ENCODE measurements at regions not wholly inside any gene's neighbourhood (a gene's known extent, or its start where the extent isn't known, plus 50 kb on each side); places are given as distances from the start of the nearest gene placed in this dataset.
"Not testable (repeated sequence)": the region's sequence is repeated elsewhere in the genome, so short reads cannot be mapped to it uniquely, and the experiment has no call there.

GRCh38 chr12:68509242-68509641, 101.5 kb upstream of the RAP1B start:
- DNase-seq (ENCODE audit: low spot score) = no peak

- DNase-seq (ENCODE audit: low spot score) = no peak
These were observed 100.3 kb upstream of the RAP1B start for GRCh38 chr12:68510397-68510796.

DNA sequence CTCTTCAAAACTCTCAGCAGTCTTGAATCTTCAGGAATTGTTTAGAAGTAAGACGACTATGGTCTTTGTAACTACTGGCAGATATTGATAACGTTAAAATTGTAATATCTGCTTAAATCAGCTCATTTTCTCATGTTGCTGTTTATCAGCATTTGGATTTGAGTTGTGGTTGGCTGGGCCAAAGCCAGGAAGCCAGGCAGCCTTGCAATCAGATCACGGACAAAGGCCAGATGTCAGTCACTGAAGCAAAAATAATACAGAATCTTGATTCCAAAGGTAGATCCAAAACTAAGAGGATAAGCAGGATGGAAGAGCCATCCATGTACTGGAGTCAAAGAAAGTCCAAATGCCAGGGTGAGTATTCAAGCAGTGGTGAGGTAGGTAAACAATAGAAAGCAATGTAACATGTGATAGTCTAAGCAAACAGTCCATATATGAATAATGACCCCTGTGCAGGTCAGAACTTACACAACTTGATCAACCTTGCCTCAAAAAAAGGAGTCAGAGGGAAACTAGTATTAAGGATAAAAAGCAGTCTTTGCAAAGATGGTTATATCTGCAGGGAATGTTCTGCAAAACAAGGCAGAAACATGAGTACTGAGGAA, 95.8 kb upstream of the RAP1B start:
- DNase-seq (ENCODE audit: low spot score) = no peak

DNA sequence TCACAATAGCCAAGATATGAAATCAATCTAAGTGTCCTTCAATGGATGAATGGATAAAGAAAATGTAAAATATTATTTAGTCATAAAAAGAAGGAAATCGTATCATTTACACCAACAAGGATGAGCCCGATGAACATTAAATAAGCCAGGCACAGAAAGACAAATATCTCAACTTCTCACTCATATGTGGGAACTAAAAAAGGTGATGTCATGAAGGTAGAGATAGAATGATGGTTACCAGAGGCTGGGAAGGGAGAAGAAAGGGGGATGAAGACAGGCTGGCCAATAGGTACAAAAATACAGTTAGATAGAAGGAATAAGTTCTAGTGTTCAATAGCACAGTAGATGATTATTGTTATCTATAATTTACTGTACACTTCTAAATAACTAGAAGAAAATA, 94.9 kb upstream of the RAP1B start:
- DNase-seq (ENCODE audit: low spot score) = no peak

GRCh38 chr12:68521321-68521839, 89.3 kb upstream of the RAP1B start:
- DNase-seq (ENCODE audit: low spot score) = no peak

- DNase-seq (ENCODE audit: low spot score) = no peak
These were observed 88.7 kb upstream of the RAP1B start for GRCh38 chr12:68521848-68522502.

DNA sequence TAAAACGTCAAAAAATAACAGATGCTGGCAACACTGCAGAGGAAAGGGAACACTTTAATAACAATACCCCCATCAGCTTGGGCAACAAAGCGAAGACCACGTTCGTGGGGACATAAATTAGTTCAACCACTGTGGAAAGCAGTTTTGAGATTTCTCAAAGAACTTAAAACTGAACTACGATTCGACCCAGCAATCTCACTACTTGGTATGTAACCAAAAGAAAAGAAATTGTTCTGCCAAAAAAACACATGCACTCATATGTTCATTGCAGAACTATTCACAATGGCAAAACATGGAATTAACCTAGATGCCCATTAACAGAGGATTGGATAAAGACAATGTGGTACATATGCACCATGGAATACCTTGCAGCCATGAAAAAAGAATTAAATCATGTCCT, 81.2 kb upstream of the RAP1B start:
- DNase-seq (ENCODE audit: low spot score) = no peak

GRCh38 chr12:68529869-68530268, 80.8 kb upstream of the RAP1B start:
- no peak for DNase-seq (ENCODE audit: low spot score)

- no peak for DNase-seq (ENCODE audit: low spot score)
These were observed 80.4 kb upstream of the RAP1B start for GRCh38 chr12:68530299-68530698.

DNA sequence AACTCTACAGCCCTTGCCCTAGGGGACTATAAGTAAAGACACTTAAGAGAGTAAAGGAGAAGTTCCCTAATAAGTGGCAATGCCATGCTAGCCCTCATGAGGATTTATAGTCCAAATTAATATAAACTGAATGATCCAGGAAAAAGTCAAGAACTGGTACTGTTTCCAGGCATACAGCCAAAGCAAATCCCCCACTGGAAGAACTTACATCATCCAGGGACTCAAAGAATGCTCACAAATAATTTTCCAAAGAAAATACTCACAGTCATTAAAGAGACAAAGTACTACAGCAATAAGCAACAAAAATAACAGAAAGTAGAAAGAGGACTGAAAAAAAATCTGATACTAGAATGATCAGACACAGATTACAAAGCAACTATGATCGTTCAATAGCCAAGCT, 79.7 kb upstream of the RAP1B start:
- no peak for DNase-seq (ENCODE audit: low spot score)

DNA sequence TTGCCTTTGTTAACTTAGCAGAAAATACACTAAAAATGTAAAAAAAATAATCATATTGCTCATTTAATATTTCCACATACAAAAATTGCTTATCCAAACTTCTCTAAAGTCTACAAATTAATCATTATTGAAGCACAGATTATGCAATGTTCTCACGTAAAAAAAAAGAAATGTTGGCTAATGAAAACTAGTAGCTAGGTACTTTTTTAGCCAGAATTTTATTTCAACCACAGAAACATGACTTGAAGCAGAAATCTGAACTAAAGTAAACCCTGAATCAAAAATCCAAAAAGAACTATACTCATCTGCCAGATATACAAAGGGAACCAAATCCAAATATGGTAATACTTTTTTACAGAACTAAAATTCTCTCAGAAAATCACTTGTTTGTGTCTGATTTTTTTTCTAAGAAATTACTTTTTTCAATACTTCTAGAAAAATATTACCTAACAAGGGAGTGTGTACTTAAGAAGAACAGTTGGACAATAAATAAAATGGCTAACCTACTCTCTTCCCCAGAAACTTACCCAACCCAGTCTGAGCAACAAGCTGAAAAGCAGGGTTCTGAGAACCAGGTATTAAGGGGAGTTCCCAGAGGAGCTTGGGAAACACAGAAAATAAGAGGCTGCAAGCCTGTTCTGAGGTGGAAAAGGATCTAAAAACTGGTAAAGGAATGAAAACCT, 78.4 kb upstream of the RAP1B start:
- DNase-seq (ENCODE audit: low spot score) = no peak

- no peak for DNase-seq (ENCODE audit: low spot score)
These were observed 77.8 kb upstream of the RAP1B start for GRCh38 chr12:68532887-68533248.

DNA sequence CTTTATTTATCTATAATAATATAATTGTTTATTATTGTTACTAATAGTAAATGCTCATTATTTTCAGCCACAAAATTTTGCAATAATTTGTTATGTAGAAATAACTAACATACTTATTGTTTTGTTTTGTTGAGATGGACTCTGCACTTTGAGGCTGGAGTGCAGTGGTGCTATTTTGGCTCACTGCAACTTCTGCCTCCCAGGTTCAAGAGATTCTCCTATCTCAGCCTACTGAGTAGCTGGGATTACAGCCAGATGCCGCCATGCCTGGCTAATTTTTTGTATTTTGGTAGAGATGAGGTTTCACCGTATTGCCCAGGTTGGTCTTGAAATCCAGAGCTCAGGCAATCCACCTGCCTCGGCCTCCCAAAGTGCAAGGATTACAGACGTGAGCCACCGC, 76.6 kb upstream of the RAP1B start:
- DNase-seq (ENCODE audit: low spot score) = no peak

DNA sequence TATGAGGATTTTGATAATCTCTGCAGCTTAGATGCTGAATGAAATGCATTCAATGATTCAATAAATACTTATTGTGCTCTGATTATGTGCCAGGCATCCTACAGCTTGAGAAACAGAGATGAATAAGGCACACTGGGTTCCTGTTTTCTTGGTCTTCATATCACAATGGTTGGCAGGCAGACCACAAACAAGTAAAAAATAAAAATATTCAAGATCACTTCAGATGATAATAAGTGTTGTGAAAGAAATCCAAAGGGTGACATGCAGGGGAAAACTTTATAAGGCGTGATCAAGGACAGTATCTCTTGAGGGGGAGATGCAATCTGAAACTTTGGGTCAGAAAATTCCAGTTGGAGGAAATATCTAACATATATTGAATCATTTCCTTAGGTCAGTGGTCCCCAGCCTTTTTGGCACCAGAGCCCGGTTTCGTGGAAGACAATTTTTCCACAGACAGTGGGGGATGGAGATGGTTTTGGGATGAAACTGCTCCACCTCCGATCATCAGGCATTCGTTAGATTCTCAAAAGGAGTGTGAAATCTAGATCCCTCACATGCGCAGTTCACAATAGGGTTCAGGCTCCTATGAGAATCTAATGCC, 73.7 kb upstream of the RAP1B start:
- DNase-seq (ENCODE audit: low spot score) = no peak

DNA sequence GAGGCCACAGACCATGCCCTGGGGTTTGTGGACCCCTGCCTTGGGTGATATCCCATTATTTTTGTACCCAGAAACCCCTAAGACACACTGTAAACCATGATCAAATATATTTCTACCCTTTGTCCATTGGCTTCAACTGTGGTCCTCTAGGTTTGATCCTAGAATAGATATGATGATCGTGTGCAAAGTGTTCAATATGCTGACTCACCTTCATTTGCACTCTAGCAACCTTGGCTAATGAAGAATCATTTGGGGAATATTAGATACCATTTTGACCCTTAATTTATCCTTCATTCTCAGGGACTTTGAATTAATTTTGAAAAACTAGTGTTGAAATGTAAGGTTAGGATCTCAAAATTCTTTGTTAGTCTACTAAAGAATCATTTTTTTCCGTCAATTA, 73.1 kb upstream of the RAP1B start:
- no peak for DNase-seq (ENCODE audit: low spot score)

- DNase-seq (ENCODE audit: low spot score) = peak; percentile 13
These were observed 71.7 kb upstream of the RAP1B start for GRCh38 chr12:68538726-68539614.

DNA sequence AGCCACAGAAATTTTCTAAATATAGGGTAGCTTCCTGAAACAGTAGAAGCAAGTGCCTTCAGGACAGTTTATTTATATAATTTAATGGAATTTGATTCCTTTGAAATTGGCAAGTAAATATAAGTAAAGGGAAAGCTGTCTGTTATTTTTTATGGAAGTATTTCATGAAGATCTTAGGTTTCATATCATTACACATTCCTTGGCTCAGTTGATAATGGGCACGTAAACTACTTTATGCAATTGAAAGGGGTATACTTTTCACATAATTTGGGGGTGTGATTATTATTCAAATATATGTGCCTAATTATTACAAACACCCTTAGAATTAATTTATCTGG, 71.1 kb upstream of the RAP1B start:
- no peak for DNase-seq (ENCODE audit: low spot score)

DNA sequence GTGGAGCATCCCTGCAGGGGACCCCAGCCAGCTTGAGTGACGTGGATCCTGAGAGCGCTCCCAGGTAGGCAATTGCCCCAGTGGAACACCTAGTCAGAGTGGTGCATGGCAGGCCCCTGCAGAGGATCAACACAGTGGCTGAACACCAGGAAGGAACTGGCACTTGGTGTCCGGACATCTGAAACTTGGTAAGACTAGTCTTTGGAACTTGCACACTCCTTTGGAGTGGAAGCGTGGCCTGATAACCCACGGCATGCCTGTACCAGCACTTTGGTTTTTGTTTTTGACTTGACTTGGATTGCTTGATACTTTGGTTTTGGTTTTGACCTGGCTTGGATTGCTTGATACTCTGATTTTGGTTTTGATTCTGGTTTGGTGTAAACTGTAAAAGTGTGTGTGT, 69.9 kb upstream of the RAP1B start:
- DNase-seq (ENCODE audit: low spot score) = not testable (repeated sequence)

DNA sequence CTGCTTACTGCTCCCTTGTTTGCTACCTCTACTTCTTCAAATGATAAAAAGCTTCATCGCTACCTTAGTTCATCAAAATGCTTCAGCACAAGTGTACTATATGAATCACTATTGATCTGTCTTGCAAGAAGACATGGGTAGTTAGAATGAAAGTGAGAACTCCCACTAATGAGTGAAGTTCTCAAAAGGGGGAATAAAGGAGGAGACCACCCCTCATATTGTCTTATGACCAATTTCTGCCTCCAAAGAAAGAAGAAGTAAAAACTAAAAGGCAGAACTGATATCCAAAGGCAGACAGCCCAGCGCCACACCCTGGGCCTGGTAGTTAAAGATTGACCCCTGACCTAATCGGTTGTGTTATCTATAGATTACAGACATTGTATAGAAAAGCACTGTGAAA, 63.4 kb upstream of the RAP1B start:
- not testable (repeated sequence) for DNase-seq (ENCODE audit: low spot score)

DNA sequence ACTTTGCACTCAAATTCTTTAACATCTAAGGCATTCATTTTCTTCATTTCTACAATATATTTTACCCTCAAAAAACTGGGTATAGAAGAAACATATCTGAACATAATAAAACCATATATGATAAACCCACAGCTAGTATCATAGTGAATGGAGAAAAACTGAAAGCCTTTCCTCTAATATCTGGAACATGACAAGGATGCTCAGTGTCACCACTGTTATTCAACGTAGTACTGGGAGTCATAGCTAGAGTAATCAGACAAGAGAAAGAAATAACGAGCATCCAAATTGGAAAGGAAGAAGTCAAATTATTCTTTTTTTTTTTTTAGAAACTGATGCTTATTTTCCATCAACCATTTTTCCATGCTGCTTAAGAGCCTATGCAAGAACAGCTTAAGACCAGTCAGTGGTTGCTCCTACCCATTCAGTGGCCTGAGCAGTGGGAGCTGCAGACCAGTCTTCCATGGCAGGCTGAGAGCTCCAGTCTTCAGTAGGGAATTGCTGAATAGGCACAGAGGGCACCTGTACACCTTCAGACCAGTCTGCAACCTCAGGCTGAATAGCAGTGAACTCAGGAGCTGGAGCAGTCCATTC, 58.0 kb upstream of the RAP1B start:
- not testable (repeated sequence) for DNase-seq (ENCODE audit: low spot score)

DNA sequence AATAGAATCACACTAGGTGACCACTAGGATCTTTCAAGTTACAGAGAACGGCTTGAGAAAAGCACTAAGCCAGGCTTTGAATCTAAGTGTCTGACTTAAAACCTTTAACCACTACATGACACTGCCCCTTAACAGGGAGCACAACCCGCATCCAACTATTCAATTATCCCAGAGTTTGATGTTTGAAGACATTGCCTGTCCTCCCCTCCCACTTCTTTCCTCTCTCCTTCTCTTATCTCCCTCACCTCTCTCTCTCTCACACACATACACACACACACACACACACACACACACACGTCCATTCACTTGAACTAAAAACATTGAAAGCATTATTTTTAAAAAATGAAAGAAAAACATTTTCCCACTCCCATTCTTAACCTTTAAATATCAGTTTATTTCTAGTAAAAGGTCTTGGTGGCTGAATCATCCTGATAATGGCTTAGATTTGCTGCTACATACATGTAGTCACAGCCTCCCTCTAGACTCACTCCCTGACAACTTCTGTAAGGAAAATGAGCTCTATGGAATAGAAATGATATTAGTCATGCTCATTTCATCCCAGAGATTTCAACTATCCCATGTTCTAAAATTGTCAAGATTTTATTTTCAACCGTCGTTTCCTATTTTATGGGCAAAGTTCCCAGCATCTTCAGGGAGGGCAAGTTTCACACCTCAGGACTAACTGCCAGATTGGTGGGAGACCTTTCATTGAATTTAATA, 53.5 kb upstream of the RAP1B start:
- no peak for DNase-seq (ENCODE audit: low spot score)
